SK-N-SH treated with all-trans-retinoic acid at 6 μM for 48 hours (cell line): ENCODE measurements at regions not wholly inside any gene's neighbourhood (a gene's known extent, or its start where the extent isn't known, plus 50 kb on each side); places are given as distances from the start of the nearest gene placed in this dataset.

Experiments
- CREB5 ChIP-seq: fragments of 250-450 bp; sonication (Bioruptor Pico); IDR thresholded peaks from 2 replicates; pipeline ENCODE4 v1.5.1; 2020; ENCODE audit warnings: low read depth, mild to moderate bottlenecking, moderate library complexity
- CSDC2 ChIP-seq: fragments of 250-450 bp; sonication (Bioruptor Pico); IDR thresholded peaks from 2 replicates; pipeline ENCODE4 v1.5.0; 2020; ENCODE audit warnings: mild to moderate bottlenecking, moderate library complexity
- GLIS3 ChIP-seq: fragments of 250-450 bp; sonication (Bioruptor Pico); IDR thresholded peaks from 2 replicates; pipeline ENCODE4 v1.5.0; 2020; ENCODE audit warnings: mild to moderate bottlenecking, moderate library complexity
- ISL1 ChIP-seq: fragments of 250-450 bp; sonication (Bioruptor Pico); IDR thresholded peaks from 2 replicates; pipeline ENCODE4 v2.1.2; 2022; ENCODE audit warnings: mild to moderate bottlenecking, moderate library complexity
- PATZ1 ChIP-seq: fragments of 250-450 bp; sonication (Bioruptor Pico); IDR thresholded peaks from 2 replicates; pipeline ENCODE4 v1.8.0; 2020; ENCODE audit warnings: mild to moderate bottlenecking, moderate library complexity, borderline replicate concordance
- POU6F1 ChIP-seq: fragments of 250-450 bp; sonication (Bioruptor Pico); IDR thresholded peaks from 2 replicates; pipeline ENCODE4 v1.8.0; 2021; ENCODE audit warnings: low read depth, mild to moderate bottlenecking, moderate library complexity, borderline replicate concordance
- RARB ChIP-seq: fragments of 250-450 bp; sonication (Bioruptor Pico); IDR thresholded peaks from 2 replicates; pipeline ENCODE4 v1.8.0; 2021; ENCODE audit warnings: mild to moderate bottlenecking, moderate library complexity
- SNAI2 ChIP-seq: fragments of 250-450 bp; sonication (Bioruptor Pico); IDR thresholded peaks from 2 replicates; pipeline ENCODE4 v1.5.0; 2020; ENCODE audit warnings: mild to moderate bottlenecking, moderate library complexity
- TSHZ2 ChIP-seq: fragments of 250-450 bp; sonication (Bioruptor Pico); IDR thresholded peaks from 2 replicates; pipeline ENCODE4 v1.5.0; 2020; ENCODE audit warnings: mild to moderate bottlenecking, moderate library complexity
- ZC3H10 ChIP-seq: fragments of 250-450 bp; sonication (Bioruptor Pico); IDR thresholded peaks from 2 replicates; pipeline ENCODE4 v1.5.1; 2021; ENCODE audit warnings: mild to moderate bottlenecking, moderate library complexity
- ZFP3 ChIP-seq: fragments of 250-450 bp; sonication (Bioruptor Pico); IDR thresholded peaks from 2 replicates; pipeline ENCODE4 v1.5.0; 2020; ENCODE audit warnings: mild to moderate bottlenecking, moderate library complexity
- ZFP30 ChIP-seq: fragments of 450-650 bp; formaldehyde crosslinking; IDR thresholded peaks from 2 replicates; pipeline ENCODE4 v1.5.0; 2022; ENCODE audit warnings: mild to moderate bottlenecking, moderate library complexity

GRCh38 chr10:108082596-108082995 lies 918.1 kb upstream of the SORCS1 start:
- TF ChIP-seq TSHZ2 (CRISPR knock-in tag) (no peak), PATZ1 (CRISPR knock-in tag) (no peak), POU6F1 (CRISPR knock-in tag) (no peak), CREB5 (CRISPR knock-in tag) (no peak), CSDC2 (no peak), RARB (CRISPR knock-in tag) (no peak), ISL1 (no peak), ZC3H10 (no peak), ZFP3 (CRISPR knock-in tag) (no peak), GLIS3 (CRISPR knock-in tag) (no peak), SNAI2 (CRISPR knock-in tag) (no peak), ZFP30 (CRISPR knock-in tag) (no peak)
